GM12874 (cell line): ENCODE measurements at regions not wholly inside any gene's neighbourhood (a gene's known extent, or its start where the extent isn't known, plus 50 kb on each side); places are given as distances from the start of the nearest gene placed in this dataset.

Experiments
- CTCF ChIP-seq: IDR thresholded peaks from 2 replicates; pipeline ENCODE4 v1.5.1; 2011; ENCODE audit warnings: low read depth, mild to moderate bottlenecking, control low read depth, low read length, moderate library complexity; ENCODE audit not compliant: insufficient read depth

- no peak for TF ChIP-seq CTCF
Measured at GRCh38 chr4:96531836-96532235, 691.9 kb downstream of the PDHA2 start.

- no peak for TF ChIP-seq CTCF
Measured at GRCh38 chr4:96543346-96543745, 703.5 kb downstream of the PDHA2 start.

GRCh38 chr4:96558466-96558865, 718.6 kb downstream of the PDHA2 start:
- no peak for TF ChIP-seq CTCF

- TF ChIP-seq CTCF = no peak
Measured at GRCh38 chr4:96566755-96567154, 726.9 kb downstream of the PDHA2 start.

GRCh38 chr4:96585304-96585703, 745.4 kb downstream of the PDHA2 start:
- no peak for TF ChIP-seq CTCF

GRCh38 chr4:96593422-96593821, 753.5 kb downstream of the PDHA2 start:
- no peak for TF ChIP-seq CTCF

- no peak for TF ChIP-seq CTCF
Measured at GRCh38 chr4:96598465-96598864, 758.6 kb downstream of the PDHA2 start.

- no peak for TF ChIP-seq CTCF
Measured at GRCh38 chr4:96599752-96600151, 759.9 kb downstream of the PDHA2 start.
